ENCODE measurements at regions not wholly inside any gene's neighbourhood (a gene's known extent, or its start where the extent isn't known, plus 50 kb on each side); places are given as distances from the start of the nearest gene placed in this dataset.

- TF ChIP-seq EZH2 (IDR thresholded peaks at IDR 0.05; ENCODE audit: borderline replicate concordance, insufficient read depth, low read depth, low read length, poor library complexity, severe bottlenecking) (no peak), CTCF (IDR thresholded peaks at IDR 0.05) (no peak)
Observed at GRCh38 chr4:152020073-152020472, 259.3 kb upstream of the GATB start.

All from B cell (primary cell).